ENCODE measurements at regions not wholly inside any gene's neighbourhood (a gene's known extent, or its start where the extent isn't known, plus 50 kb on each side); places are given as distances from the start of the nearest gene placed in this dataset.

DNA sequence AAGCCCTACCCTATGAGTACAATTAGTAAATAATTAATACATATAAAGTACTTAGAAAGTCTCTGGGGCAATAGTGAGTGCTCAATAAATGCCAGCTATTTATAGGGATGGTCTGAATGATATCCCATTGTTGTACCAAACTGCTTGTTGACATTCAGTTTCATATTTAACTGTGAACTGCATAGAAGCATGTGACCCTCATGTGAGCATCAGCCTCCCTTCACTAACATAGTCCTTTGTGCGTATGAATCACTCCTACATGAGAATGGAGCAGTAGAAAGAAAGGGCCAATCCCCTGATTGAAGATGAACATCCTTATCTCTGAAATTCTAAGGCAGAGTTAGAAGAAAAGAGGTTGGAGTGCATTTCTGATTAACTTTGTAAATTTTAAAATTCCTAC lies 68.7 kb upstream of the ATP10A start:
- Histone ChIP-seq H3K4me3 (replicated peaks; ENCODE audit: insufficient read depth, low read length) (no peak overlapping the region), H3K27me3 (ENCODE audit: insufficient read depth, poor library complexity, severe bottlenecking) (no peaks in the 10 kb centered on the region), H3K27ac (replicated peaks) (no peak overlapping the region)
- DNase-seq (ENCODE audit: low read depth in 1 of 2, low spot score in 1 of 2), result no peak
- TF ChIP-seq GABPA (IDR thresholded peaks at IDR 0.05; ENCODE audit: low read depth), result no peak
- TF ChIP-seq POLR2AphosphoS5 (IDR thresholded peaks at IDR 0.05; ENCODE audit: low read depth), result no peak
- TF ChIP-seq, protein P1, sequence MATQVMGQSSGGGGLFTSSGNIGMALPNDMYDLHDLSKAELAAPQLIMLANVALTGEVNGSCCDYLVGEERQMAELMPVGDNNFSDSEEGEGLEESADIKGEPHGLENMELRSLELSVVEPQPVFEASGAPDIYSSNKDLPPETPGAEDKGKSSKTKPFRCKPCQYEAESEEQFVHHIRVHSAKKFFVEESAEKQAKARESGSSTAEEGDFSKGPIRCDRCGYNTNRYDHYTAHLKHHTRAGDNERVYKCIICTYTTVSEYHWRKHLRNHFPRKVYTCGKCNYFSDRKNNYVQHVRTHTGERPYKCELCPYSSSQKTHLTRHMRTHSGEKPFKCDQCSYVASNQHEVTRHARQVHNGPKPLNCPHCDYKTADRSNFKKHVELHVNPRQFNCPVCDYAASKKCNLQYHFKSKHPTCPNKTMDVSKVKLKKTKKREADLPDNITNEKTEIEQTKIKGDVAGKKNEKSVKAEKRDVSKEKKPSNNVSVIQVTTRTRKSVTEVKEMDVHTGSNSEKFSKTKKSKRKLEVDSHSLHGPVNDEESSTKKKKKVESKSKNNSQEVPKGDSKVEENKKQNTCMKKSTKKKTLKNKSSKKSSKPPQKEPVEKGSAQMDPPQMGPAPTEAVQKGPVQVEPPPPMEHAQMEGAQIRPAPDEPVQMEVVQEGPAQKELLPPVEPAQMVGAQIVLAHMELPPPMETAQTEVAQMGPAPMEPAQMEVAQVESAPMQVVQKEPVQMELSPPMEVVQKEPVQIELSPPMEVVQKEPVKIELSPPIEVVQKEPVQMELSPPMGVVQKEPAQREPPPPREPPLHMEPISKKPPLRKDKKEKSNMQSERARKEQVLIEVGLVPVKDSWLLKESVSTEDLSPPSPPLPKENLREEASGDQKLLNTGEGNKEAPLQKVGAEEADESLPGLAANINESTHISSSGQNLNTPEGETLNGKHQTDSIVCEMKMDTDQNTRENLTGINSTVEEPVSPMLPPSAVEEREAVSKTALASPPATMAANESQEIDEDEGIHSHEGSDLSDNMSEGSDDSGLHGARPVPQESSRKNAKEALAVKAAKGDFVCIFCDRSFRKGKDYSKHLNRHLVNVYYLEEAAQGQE (IDR thresholded peaks at IDR 0.05; ENCODE audit: insufficient replicate concordance, low read depth), result no peak
- no peak for TF ChIP-seq SPI1 (IDR thresholded peaks at IDR 0.05; ENCODE audit: borderline replicate concordance, low read depth)
- TF ChIP-seq, protein P2, sequence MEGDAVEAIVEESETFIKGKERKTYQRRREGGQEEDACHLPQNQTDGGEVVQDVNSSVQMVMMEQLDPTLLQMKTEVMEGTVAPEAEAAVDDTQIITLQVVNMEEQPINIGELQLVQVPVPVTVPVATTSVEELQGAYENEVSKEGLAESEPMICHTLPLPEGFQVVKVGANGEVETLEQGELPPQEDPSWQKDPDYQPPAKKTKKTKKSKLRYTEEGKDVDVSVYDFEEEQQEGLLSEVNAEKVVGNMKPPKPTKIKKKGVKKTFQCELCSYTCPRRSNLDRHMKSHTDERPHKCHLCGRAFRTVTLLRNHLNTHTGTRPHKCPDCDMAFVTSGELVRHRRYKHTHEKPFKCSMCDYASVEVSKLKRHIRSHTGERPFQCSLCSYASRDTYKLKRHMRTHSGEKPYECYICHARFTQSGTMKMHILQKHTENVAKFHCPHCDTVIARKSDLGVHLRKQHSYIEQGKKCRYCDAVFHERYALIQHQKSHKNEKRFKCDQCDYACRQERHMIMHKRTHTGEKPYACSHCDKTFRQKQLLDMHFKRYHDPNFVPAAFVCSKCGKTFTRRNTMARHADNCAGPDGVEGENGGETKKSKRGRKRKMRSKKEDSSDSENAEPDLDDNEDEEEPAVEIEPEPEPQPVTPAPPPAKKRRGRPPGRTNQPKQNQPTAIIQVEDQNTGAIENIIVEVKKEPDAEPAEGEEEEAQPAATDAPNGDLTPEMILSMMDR (IDR thresholded peaks at IDR 0.05; ENCODE audit: insufficient read depth, low read length), result no peak

DNA sequence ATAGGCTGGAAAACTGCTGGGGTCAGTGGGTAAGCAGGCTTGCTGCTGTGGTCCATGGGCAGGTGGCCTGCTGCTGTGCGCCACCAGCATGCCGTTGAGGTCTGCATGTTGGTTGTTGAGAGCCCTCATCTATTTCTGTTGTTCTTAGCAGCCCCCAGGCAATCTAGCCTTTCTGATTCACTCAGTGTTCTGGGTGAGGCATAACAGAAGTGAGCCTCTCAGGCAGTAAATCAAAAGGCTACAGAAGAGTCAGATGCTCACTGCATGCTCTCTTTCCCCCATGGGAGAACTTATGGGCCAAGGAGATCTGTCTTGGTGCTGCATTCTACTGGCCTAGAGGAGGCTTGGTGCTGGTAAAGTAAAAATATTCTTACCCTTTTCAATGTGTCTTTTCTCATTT lies 67.8 kb upstream of the ATP10A start:
- TF ChIP-seq GABPA (IDR thresholded peaks at IDR 0.05; ENCODE audit: low read depth), result no peak
- no peak for TF ChIP-seq SPI1 (IDR thresholded peaks at IDR 0.05; ENCODE audit: borderline replicate concordance, low read depth)
- TF ChIP-seq, protein P2 (IDR thresholded peaks at IDR 0.05; ENCODE audit: insufficient read depth, low read length), result no peak
- no peak for TF ChIP-seq POLR2AphosphoS5 (IDR thresholded peaks at IDR 0.05; ENCODE audit: low read depth)
- TF ChIP-seq, protein P1 (IDR thresholded peaks at IDR 0.05; ENCODE audit: insufficient replicate concordance, low read depth), result no peak
- no peak for DNase-seq (ENCODE audit: low read depth in 1 of 2, low spot score in 1 of 2)
- Histone ChIP-seq H3K4me3 (replicated peaks; ENCODE audit: insufficient read depth, low read length) (no peak overlapping the region), H3K27ac (replicated peaks) (no peak overlapping the region), H3K27me3 (ENCODE audit: insufficient read depth, poor library complexity, severe bottlenecking) (no peaks in the 10 kb centered on the region)

Measured in HL-60 (cell line).